ENCODE measurements at regions not wholly inside any gene's neighbourhood (a gene's known extent, or its start where the extent isn't known, plus 50 kb on each side); places are given as distances from the start of the nearest gene placed in this dataset.

DNA sequence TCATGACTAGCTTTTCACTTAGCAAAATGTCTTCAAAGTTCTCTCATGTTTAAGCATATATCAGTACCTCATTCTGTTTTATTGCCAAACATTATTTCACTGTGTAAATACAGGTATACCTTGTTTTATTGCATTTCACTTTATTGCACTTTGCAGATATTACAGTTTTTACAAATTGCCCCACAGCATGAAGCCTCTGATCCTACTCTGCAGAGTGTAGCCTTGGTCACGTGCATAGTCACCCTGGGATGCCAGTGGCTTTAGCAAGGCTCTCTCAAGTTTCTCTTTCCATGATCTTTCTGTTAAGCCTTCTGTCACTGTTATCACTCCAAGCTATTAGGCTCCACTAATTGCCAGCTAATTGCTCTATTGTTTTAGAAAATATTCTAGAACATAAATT lies 182.2 kb upstream of the GRIA1 start:
- no peaks in the 10 kb centered on the region for H3K9me3 ChIP-seq (ENCODE audit: control insufficient read depth, low read length, poor library complexity, severe bottlenecking)
- Mint-ChIP-seq H3K27me3 (no peaks in the 10 kb centered on the region), H3K27ac (no peak overlapping the region), H3K4me3 (no peak overlapping the region), H3K4me1 (no peaks in the 10 kb centered on the region), H3K36me3 (ENCODE audit: low read depth) (no peaks in the 10 kb centered on the region)
- DNase-seq (no peak), ATAC-seq (no peak)

DNA sequence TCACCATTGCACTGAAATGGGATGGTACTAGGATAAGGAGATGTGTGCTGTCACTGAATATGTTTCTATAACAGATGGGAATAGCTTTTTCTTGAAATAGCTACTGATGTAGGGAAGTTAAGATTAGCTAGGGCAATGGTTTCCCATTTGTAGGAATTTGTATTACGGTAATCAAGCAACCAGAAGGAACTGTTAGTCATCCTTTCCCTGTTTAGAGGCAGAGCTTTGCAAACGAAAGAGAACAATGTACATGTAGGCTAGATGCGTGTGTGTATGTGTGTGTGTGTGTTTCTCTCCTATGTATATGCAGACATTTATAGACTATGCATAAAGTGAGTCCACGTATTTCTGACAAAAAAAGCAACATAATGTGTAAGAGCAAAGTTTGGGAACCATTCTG lies 171.9 kb upstream of the GRIA1 start:
- Mint-ChIP-seq H3K4me1 (no peaks in the 10 kb centered on the region), H3K27ac (no peak overlapping the region), H3K36me3 (ENCODE audit: low read depth) (no peaks in the 10 kb centered on the region), H3K4me3 (no peak overlapping the region), H3K27me3 (no peaks in the 10 kb centered on the region)
- no peak for DNase-seq
- H3K9me3 ChIP-seq (ENCODE audit: control insufficient read depth, low read length, poor library complexity, severe bottlenecking): no peaks in the 10 kb centered on the region
- ATAC-seq: no peak

DNA sequence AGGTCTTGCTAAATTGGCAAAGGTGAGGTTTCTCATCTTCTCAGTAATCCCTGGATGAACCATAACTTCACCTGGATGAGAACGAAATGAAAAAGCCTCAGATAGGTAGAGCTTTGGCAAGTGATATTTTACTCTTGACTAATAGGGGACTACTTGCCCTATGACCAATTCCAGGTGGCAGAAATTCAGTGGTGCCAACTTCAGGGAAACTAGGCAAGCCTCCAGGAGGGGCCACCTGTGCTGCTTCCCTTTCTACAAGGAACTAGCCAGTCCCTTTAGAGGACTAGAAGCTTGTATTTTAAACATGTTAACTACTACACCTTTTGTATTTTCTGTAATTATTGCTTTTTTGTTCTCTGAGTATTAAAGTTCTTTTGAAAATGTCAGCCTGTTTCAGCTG lies 169.0 kb upstream of the GRIA1 start:
- DNase-seq (no peak), ATAC-seq (no peak)
- no peaks in the 10 kb centered on the region for H3K9me3 ChIP-seq (ENCODE audit: control insufficient read depth, low read length, poor library complexity, severe bottlenecking)
- Mint-ChIP-seq H3K36me3 (ENCODE audit: low read depth) (no peaks in the 10 kb centered on the region), H3K4me1 (no peaks in the 10 kb centered on the region), H3K27me3 (no peaks in the 10 kb centered on the region), H3K4me3 (no peak overlapping the region), H3K27ac (no peak overlapping the region)

DNA sequence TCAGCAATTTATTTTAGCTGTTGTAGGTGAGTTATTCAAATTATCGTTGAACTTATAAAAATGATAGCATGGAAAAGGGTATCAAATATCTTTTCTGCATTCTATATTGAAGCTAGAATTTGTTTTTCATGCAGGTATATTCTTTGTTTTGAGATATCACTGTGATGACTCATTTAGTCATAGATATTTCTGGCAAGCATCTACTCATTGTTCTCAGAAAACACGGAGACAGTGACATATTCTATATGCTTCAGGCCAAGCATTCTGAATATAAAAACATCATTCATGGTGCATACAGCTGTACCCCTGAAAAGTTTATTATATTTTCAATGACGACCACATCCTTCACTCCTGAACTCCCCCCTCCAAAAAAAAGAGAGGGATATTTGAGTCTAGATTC lies 150.3 kb upstream of the GRIA1 start:
- Mint-ChIP-seq H3K4me3 (no peak overlapping the region), H3K27ac (no peak overlapping the region), H3K4me1 (no peaks in the 10 kb centered on the region), H3K27me3 (peaks cover 6% of the 10 kb centered on the region), H3K36me3 (ENCODE audit: low read depth) (no peaks in the 10 kb centered on the region)
- no peak for DNase-seq
- no peaks in the 10 kb centered on the region for H3K9me3 ChIP-seq (ENCODE audit: control insufficient read depth, low read length, poor library complexity, severe bottlenecking)
- no peak for ATAC-seq

DNA sequence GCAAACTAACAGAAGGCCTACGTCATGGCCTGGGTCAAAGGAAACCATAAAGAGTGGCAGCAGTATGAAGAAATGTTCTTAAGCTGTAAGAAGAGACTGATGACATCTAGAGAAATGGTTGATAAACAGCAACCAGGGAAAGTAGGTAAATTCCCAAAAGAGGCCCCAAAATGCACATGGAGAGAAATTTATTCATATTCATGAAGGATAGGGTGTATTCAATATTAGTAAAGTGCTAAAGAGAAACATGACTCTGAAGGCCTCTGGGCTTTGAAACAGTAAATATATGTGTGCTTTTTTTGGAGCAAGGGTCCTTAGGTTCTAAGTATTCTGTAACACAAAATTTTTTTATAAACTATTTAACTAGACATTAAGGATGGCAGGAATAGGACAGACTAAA lies 149.7 kb upstream of the GRIA1 start:
- ATAC-seq (no peak), DNase-seq (no peak)
- H3K9me3 ChIP-seq (ENCODE audit: control insufficient read depth, low read length, poor library complexity, severe bottlenecking): no peaks in the 10 kb centered on the region
- H3K36me3 Mint-ChIP-seq (ENCODE audit: low read depth): no peaks in the 10 kb centered on the region
- H3K27me3 Mint-ChIP-seq: peaks cover 6% of the 10 kb centered on the region
- H3K4me3 Mint-ChIP-seq: no peak overlapping the region
- H3K27ac Mint-ChIP-seq: no peak overlapping the region
- H3K4me1 Mint-ChIP-seq: no peaks in the 10 kb centered on the region

DNA sequence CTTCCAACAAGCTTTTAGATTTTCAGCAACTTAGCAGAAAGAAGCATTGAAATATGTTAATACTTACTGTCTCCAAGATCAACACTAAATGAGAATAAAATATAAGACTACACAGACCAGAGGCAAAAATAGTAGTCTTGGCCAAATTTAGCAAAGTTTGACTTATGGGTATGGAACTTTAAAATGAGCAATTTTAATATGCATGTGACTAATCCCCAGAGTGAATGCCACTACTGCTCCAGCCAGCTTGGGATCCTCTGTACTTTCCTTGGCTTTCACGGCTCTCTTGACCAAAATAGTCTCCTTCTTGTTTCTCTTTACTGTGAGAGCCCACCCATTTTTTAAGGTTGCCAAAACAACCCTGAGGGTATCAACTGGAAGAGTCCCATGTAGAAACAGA lies 148.0 kb upstream of the GRIA1 start:
- Mint-ChIP-seq H3K4me3 (no peak overlapping the region), H3K4me1 (no peaks in the 10 kb centered on the region), H3K36me3 (ENCODE audit: low read depth) (no peaks in the 10 kb centered on the region), H3K27ac (no peak overlapping the region), H3K27me3 (peaks cover 6% of the 10 kb centered on the region)
- ATAC-seq (no peak), DNase-seq (no peak)
- H3K9me3 ChIP-seq (ENCODE audit: control insufficient read depth, low read length, poor library complexity, severe bottlenecking): no peaks in the 10 kb centered on the region

DNA sequence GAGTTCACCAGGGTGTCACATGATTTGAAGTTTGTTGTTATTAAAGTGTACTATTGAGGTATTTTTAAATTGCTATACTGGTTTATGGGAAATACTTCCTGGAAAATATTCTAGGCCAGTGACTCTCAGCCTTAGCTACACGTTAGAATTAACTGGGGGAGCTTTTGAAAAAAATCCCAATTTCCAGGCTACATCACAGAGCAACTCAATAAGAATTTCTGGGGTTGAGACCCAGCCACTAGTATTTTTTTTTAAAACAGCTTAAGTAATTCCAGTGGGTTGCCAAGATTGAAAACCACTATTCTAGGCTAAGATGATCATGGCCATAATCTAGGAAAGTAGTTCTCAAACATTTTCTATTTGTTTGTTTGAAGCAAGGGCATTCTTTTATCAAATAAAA lies 142.9 kb upstream of the GRIA1 start:
- Mint-ChIP-seq H3K27me3 (peaks cover 10% of the 10 kb centered on the region), H3K4me3 (no peak overlapping the region), H3K4me1 (peaks cover 5% of the 10 kb centered on the region), H3K27ac (no peak overlapping the region), H3K36me3 (ENCODE audit: low read depth) (no peaks in the 10 kb centered on the region)
- DNase-seq (no peak), ATAC-seq (no peak)
- no peaks in the 10 kb centered on the region for H3K9me3 ChIP-seq (ENCODE audit: control insufficient read depth, low read length, poor library complexity, severe bottlenecking)

DNA sequence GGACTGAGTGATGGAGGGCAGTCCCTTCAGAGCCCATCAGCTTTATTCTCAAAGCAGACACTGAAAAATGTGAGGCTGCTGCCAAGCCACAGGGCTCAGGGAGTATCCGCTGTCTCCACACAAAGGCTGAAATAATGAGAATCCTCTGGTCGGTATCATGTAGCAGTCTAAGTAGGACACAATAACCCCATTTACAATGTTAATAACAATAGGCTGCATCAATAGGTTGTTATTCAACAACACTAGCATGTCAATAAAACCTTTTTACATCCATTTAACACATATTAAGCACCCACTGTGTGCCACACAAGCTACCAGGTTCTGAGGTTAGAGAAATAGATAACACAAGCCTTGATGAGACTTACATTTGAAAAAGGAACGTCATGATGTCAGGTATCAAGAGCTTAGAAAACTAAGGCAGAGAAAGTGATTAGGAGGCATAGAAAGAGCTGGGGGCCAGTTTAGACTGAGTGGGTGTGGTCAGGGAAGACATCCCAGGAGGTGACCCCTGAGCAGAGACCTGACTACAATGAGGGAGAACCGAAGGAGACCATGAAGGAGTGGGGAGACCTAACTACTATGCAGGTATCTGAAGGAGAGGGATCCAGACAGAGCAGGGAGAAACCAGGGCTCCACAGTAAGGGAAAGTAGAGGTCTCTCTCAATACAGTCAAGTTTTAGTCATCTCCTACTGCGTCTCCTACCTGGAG lies 140.1 kb upstream of the GRIA1 start:
- DNase-seq: no peak
- ATAC-seq: no peak
- H3K4me1 Mint-ChIP-seq: peaks cover 12% of the 10 kb centered on the region
- H3K27ac Mint-ChIP-seq: no peak overlapping the region
- no peak overlapping the region for H3K4me3 Mint-ChIP-seq
- peaks cover 13% of the 10 kb centered on the region for H3K27me3 Mint-ChIP-seq
- H3K9me3 ChIP-seq (ENCODE audit: control insufficient read depth, low read length, poor library complexity, severe bottlenecking): no peaks in the 10 kb centered on the region
- no peaks in the 10 kb centered on the region for H3K36me3 Mint-ChIP-seq (ENCODE audit: low read depth)

DNA sequence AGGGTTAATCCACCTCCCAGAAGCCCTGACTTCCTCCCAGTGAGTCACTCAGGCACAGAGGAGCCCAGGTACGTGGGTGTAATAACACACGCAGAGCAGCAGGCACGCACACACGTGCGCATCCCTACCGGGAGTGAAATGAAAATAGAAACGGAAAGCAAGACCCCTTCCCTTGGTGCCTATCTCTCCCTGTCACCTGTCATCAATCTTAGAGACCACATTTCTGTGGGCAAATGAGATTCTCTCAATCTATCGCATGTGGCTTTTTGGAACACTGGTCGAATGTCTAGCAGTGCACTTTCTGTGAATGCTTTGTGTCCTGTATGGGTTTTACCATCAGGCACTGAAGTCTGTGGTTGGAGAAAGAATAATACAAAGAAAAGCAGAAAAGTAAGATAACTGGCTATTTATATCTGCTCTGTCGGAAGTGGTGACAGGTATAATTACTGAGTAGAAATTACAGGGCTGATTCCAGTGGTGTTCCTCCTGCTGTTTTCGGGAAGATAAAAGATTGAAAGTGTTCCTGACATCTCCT lies 137.7 kb upstream of the GRIA1 start:
- H3K36me3 Mint-ChIP-seq (ENCODE audit: low read depth): no peaks in the 10 kb centered on the region
- ATAC-seq: peak; percentile 69
- peak overlapping the region; percentile 89 for H3K4me3 Mint-ChIP-seq
- peak overlapping the region; percentile 42 for H3K27ac Mint-ChIP-seq
- H3K4me1 Mint-ChIP-seq: peaks cover 12% of the 10 kb centered on the region
- no peak for DNase-seq
- peaks cover 13% of the 10 kb centered on the region for H3K27me3 Mint-ChIP-seq
- H3K9me3 ChIP-seq (ENCODE audit: control insufficient read depth, low read length, poor library complexity, severe bottlenecking): no peaks in the 10 kb centered on the region

DNA sequence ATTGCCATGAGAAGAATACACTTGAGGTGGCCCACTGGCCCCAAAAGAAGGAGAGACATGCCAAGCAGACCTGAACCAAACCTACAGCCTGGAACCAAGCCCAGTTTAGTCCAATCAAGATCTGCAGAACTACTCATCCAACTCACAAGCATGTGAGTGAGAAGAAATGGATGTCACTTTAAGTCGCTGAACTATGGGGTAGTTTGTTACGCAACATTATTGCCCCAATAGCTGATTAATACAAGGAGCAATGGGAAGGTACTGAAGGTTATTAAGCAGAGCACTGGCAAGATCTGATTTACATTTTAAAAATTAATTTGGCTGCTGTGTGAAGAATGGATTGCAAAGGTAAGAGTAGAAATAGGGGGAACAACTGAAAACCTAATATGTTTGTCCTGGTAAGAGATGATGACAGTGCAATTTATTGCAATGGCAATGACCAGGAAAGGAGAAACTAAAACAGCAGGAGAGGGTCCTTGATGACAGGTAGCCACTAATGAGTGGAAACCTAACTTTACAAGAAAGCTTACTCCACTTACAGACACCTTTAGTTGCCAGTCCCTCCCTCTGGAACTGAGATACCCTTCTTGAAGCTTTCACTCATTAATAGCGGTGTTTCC lies 132.9 kb upstream of the GRIA1 start:
- H3K27me3 Mint-ChIP-seq: peaks cover 3% of the 10 kb centered on the region
- H3K27ac Mint-ChIP-seq: no peak overlapping the region
- H3K4me1 Mint-ChIP-seq: peaks cover 12% of the 10 kb centered on the region

DNA sequence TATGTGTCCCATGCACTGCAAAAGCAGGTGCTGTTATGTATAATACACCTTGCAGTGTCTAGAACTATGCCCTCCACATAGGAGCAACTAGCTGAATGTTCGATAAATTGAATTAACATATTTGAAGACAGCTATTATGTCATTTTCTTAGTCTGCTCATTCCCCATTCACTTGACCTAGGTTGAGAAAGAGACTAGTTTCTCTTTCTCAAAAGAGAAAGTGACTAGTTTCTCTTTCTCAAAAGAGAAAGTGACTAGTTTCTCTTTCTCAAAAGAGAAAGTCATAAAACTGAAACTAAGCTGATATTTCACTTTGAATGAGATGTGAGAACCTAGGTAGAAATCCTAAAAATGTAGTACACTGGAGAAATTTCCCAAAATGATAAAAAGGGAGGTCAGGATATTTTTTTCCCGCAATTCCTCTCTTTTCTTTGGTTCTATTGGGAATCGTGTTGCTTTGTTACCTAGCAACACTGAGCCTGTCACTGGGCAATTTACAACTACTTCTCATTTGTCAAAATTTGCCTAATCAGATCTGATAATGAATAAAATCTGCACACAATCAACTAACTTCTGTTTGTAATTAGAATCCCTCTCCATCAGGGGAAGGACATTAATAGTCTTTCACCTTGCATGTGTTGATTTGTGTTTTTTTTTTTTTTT lies 132.0 kb upstream of the GRIA1 start:
- Mint-ChIP-seq H3K36me3 (ENCODE audit: low read depth) (no peaks in the 10 kb centered on the region), H3K27me3 (no peaks in the 10 kb centered on the region), H3K4me1 (peaks cover 6% of the 10 kb centered on the region), H3K27ac (no peak overlapping the region), H3K4me3 (peak overlapping the region; percentile 34)
- no peak for ATAC-seq
- no peak for DNase-seq
- H3K9me3 ChIP-seq (ENCODE audit: control insufficient read depth, low read length, poor library complexity, severe bottlenecking): no peaks in the 10 kb centered on the region

More for the DNA sequence above, 132.9 kb upstream of the GRIA1 start:
- no peak overlapping the region for H3K4me3 Mint-ChIP-seq
- H3K36me3 Mint-ChIP-seq (ENCODE audit: low read depth): no peaks in the 10 kb centered on the region
- no peaks in the 10 kb centered on the region for H3K9me3 ChIP-seq (ENCODE audit: control insufficient read depth, low read length, poor library complexity, severe bottlenecking)
- DNase-seq (no peak), ATAC-seq (no peak)

DNA sequence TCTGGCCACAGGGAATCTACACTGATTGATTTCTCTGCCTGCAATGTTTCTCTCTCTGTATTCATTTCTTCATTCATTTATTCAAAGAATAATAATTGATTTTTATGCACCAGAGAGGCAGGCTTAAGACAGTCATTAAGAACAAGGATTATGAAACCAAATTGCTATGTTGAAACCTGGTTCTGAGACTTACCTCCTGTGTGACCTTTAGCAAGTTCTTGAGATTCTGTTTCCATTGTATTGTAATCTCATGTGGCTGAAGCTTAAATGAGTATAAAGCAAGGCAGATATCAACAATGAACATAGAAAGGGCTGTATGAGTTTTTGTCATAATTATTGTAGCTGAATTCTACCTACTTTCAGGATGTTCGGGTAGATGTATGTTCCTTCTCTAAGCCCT lies 129.6 kb upstream of the GRIA1 start:
- H3K9me3 ChIP-seq (ENCODE audit: control insufficient read depth, low read length, poor library complexity, severe bottlenecking): no peaks in the 10 kb centered on the region
- no peak for DNase-seq
- H3K27ac Mint-ChIP-seq: no peak overlapping the region
- no peaks in the 10 kb centered on the region for H3K36me3 Mint-ChIP-seq (ENCODE audit: low read depth)
- H3K27me3 Mint-ChIP-seq: no peaks in the 10 kb centered on the region
- no peak for ATAC-seq
- H3K4me3 Mint-ChIP-seq: no peak overlapping the region
- H3K4me1 Mint-ChIP-seq: peaks cover 6% of the 10 kb centered on the region

DNA sequence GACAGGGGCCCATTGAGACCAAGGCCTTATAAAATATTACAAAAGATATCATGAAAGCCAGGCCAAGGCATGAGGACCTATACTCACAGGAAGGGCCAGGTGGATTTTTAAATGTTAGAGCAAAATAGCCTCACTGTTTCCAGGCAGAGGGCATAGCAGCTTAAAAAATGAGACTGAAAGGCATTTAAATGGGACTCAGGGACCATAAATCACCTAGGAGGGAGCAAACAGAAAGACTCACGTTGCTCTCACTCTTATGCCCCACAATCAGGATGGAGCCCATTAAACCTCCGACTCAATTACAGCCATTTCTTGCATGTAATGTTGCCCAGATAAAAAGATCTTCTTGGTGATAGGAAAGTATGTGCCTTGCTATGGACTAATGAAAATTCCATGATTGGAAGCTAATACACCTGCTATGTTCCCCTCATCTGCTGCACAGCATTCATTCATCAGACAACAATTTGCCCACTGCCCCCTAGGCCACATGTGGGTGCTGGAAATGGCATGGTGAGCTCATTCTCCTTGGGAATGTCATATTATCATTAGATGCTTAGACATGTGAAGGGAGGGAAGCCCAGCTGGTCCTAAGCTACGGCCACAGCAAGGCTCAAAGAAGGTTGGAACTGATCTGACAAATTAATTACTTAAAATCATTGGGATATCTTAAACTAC lies 128.6 kb upstream of the GRIA1 start:
- no peak for ATAC-seq
- Mint-ChIP-seq H3K4me1 (peaks cover 6% of the 10 kb centered on the region), H3K36me3 (ENCODE audit: low read depth) (no peaks in the 10 kb centered on the region), H3K4me3 (no peak overlapping the region), H3K27ac (no peak overlapping the region), H3K27me3 (no peaks in the 10 kb centered on the region)
- no peaks in the 10 kb centered on the region for H3K9me3 ChIP-seq (ENCODE audit: control insufficient read depth, low read length, poor library complexity, severe bottlenecking)
- DNase-seq: no peak

All from T-helper 17 cell (primary cell).